Fibroblast of lung (primary cell): ENCODE measurements at regions not wholly inside any gene's neighbourhood (a gene's known extent, or its start where the extent isn't known, plus 50 kb on each side); places are given as distances from the start of the nearest gene placed in this dataset.

Source experiments
- DNase-seq, 2 donors: peaks; one replicate each; pipeline versions ENCODE4 v3.0.0 to v3.0.0-alpha.2; 2010; ENCODE audit warnings: low read depth in 2 of 2
- H2AFZ ChIP-seq: 2 replicates; pipeline ENCODE4 v1.5.1; 2012; ENCODE audit warnings: low read length, control low read depth, inconsistent platforms
- H3K27ac ChIP-seq: 2 replicates; pipeline ENCODE4 v1.5.1; 2011; ENCODE audit warnings: low read length, control low read depth; ENCODE audit not compliant: insufficient read depth
- H3K27me3 ChIP-seq: 2 replicates; pipeline ENCODE4 v1.5.1; 2011; ENCODE audit warnings: mild to moderate bottlenecking, low read length; ENCODE audit not compliant: control insufficient read depth, insufficient read depth
- H3K36me3 ChIP-seq: 2 replicates; pipeline ENCODE4 v1.5.1; 2011; ENCODE audit warnings: low read length; ENCODE audit not compliant: control insufficient read depth, insufficient read depth
- H3K4me1 ChIP-seq: 2 replicates; pipeline ENCODE4 v1.5.1; 2011; ENCODE audit warnings: low read length; ENCODE audit not compliant: control insufficient read depth, insufficient read depth; ENCODE audit errors: extremely low read depth
- H3K4me2 ChIP-seq: 2 replicates; pipeline ENCODE4 v1.5.1; 2011; ENCODE audit warnings: low read length, control low read depth; ENCODE audit not compliant: insufficient read depth; ENCODE audit errors: extremely low read depth
- H3K4me3 ChIP-seq, 4 experiments: fragments of 200-600 bp in 1 of 4; sonication (generic) in 1 of 4; replicated peaks in 1 of 4; 2 replicates each; pipeline ENCODE4 v1.5.1; 2011 to 2016; ENCODE audit warnings: low read length in 4 of 4, low read depth in 3 of 4, mild to moderate bottlenecking in 3 of 4, control low read depth in 2 of 4, inconsistent platforms in 1 of 4, mixed read lengths in 1 of 4; ENCODE audit not compliant: insufficient read depth in 1 of 4; ENCODE audit errors: control extremely low read depth in 1 of 4
- H3K79me2 ChIP-seq: 2 replicates; pipeline ENCODE4 v1.5.1; 2012; ENCODE audit warnings: mild to moderate bottlenecking, low read length, inconsistent platforms; ENCODE audit not compliant: control insufficient read depth, insufficient read depth
- H3K9ac ChIP-seq: 2 replicates; pipeline ENCODE4 v1.5.1; 2011; ENCODE audit warnings: mild to moderate bottlenecking, low read length, control low read depth; ENCODE audit not compliant: insufficient read depth
- H3K9me3 ChIP-seq: 2 replicates; pipeline ENCODE4 v1.5.1; 2012; ENCODE audit warnings: low read depth, low read length; ENCODE audit not compliant: control insufficient read depth, insufficient read depth
- H4K20me1 ChIP-seq: 2 replicates; pipeline ENCODE4 v1.5.1; 2011; ENCODE audit warnings: low read length; ENCODE audit not compliant: control insufficient read depth, insufficient read depth; ENCODE audit errors: extremely low read depth
- EZH2 ChIP-seq: IDR thresholded peaks from 2 replicates; pipeline ENCODE4 v1.5.1; 2012; ENCODE audit warnings: low read length, control low read depth, mild to moderate bottlenecking; ENCODE audit errors: missing control alignments
- TF ChIP-seq, protein P1 (sequence below), 2 donors: IDR thresholded peaks in 1 of 2; conservative IDR thresholded peaks in 1 of 2; 1 replicate in 1 of 2; 2 replicates in 1 of 2; pipeline ENCODE4 v1.5.1; 2011 to 2012; ENCODE audit warnings: low read length in 2 of 2, control low read depth in 1 of 2, inconsistent platforms in 1 of 2, low read depth in 1 of 2, mild to moderate bottlenecking in 1 of 2

DNA sequence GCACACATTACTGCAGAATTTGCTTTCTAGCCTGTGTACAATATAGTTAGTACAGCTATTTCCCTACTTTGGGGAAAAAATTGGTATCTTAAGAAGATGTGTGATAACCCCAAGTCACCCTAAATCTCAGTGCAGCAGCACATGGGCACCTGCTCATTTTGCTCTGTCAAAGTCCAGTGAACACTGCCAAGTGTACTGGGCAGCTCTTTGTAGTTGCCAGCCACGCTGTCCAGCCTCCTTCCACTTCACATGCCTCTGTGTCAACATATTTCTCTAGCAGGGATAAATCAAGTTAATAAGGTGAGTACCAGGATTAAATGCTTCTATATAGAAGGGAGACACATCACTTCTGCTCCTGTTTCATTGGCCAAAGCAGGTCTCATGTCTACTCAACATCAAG is 87.1 kb upstream of the CDC14C start:
- Histone ChIP-seq H2AFZ (no peak overlapping the region), H3K9me3 (no peaks in the 10 kb centered on the region), H3K4me1 (no peaks in the 10 kb centered on the region), H3K4me3 (no peak overlapping the region), H4K20me1 (no peaks in the 10 kb centered on the region), H3K27me3 (no peaks in the 10 kb centered on the region), H3K36me3 (no peaks in the 10 kb centered on the region), H3K27ac (no peak overlapping the region), H3K4me2 (no peak overlapping the region), H3K79me2 (no peaks in the 10 kb centered on the region), H3K9ac (no peak overlapping the region)
- no peak for DNase-seq
- TF ChIP-seq, protein P1, sequence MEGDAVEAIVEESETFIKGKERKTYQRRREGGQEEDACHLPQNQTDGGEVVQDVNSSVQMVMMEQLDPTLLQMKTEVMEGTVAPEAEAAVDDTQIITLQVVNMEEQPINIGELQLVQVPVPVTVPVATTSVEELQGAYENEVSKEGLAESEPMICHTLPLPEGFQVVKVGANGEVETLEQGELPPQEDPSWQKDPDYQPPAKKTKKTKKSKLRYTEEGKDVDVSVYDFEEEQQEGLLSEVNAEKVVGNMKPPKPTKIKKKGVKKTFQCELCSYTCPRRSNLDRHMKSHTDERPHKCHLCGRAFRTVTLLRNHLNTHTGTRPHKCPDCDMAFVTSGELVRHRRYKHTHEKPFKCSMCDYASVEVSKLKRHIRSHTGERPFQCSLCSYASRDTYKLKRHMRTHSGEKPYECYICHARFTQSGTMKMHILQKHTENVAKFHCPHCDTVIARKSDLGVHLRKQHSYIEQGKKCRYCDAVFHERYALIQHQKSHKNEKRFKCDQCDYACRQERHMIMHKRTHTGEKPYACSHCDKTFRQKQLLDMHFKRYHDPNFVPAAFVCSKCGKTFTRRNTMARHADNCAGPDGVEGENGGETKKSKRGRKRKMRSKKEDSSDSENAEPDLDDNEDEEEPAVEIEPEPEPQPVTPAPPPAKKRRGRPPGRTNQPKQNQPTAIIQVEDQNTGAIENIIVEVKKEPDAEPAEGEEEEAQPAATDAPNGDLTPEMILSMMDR (conservative IDR thresholded peaks at IDR 0.05 in 1 of 2, IDR thresholded peaks at IDR 0.05 in 1 of 2; ENCODE audit: low read depth in 1 of 2, low read length in 2 of 2), result no peak
- no peak for TF ChIP-seq EZH2

DNA sequence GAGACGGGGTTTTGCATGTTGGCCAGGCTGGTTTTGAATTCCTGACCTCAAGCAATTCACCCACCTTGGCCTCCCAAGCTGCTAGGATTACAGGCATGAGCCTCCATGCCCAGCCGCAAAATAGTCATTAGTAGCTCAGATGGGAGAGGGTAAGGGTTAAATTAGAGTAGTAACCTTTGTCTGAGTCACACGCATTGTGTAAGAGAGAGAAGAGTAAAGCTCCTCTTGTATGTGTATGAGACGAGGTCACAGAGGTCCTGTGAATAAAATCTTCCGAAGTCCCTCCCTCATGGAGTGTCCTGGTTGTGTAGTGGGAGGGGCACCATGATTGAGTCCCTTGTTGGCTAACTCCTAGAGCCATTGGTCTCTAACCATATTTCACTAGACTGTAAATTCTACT is 85.2 kb upstream of the CDC14C start:
- Histone ChIP-seq H4K20me1 (no peaks in the 10 kb centered on the region), H3K9me3 (no peaks in the 10 kb centered on the region), H3K27ac (no peak overlapping the region), H3K79me2 (no peaks in the 10 kb centered on the region), H3K36me3 (no peaks in the 10 kb centered on the region), H3K4me3 (no peak overlapping the region), H3K4me2 (no peak overlapping the region), H3K9ac (no peak overlapping the region), H2AFZ (no peak overlapping the region), H3K4me1 (no peaks in the 10 kb centered on the region), H3K27me3 (no peaks in the 10 kb centered on the region)
- no peak for DNase-seq
- TF ChIP-seq, protein P1 (conservative IDR thresholded peaks at IDR 0.05 in 1 of 2, IDR thresholded peaks at IDR 0.05 in 1 of 2; ENCODE audit: low read depth in 1 of 2, low read length in 2 of 2), result no peak
- no peak for TF ChIP-seq EZH2

DNA sequence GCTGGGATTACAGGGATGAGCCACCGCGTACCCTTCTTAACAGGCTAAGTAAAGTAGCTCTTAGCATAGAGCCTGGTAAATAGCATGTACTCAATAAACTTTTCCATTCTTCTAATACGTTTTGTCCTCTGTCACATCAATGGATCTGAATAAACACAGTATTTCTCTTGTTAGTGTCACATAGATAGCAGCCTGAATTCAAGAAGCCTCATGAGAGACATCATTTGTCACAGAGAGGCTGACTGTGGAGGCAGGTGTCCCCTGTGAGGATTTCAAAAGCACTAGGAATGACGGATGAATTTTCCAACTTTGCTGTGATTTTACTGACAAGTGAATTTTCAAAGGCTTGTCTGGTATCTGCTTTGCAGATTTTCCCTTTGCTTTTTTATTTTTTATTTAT is 82.6 kb upstream of the CDC14C start:
- no peak for TF ChIP-seq EZH2
- TF ChIP-seq, protein P1 (conservative IDR thresholded peaks at IDR 0.05 in 1 of 2, IDR thresholded peaks at IDR 0.05 in 1 of 2; ENCODE audit: low read depth in 1 of 2, low read length in 2 of 2), result no peak
- Histone ChIP-seq H3K27ac (no peak overlapping the region), H2AFZ (no peak overlapping the region), H3K27me3 (no peaks in the 10 kb centered on the region), H3K79me2 (no peaks in the 10 kb centered on the region), H3K4me3 (no peak overlapping the region), H3K36me3 (no peaks in the 10 kb centered on the region), H3K4me2 (no peak overlapping the region), H3K4me1 (no peaks in the 10 kb centered on the region), H3K9ac (no peak overlapping the region), H3K9me3 (no peaks in the 10 kb centered on the region), H4K20me1 (no peaks in the 10 kb centered on the region)
- no peak for DNase-seq
